SU-DHL-6 (cell line): ENCODE measurements at regions not wholly inside any gene's neighbourhood (a gene's known extent, or its start where the extent isn't known, plus 50 kb on each side); places are given as distances from the start of the nearest gene placed in this dataset.

Experiments
- H2AFZ ChIP-seq: fragments of 200-600 bp; sonication (generic); 2 replicates; pipeline ENCODE4 v1.6.1; 2014; ENCODE audit warnings: low read depth, mild to moderate bottlenecking, moderate library complexity, mixed read lengths, antibody characterized with exemption, low read length; ENCODE audit not compliant: severe bottlenecking
- H3F3A ChIP-seq: fragments of 200-600 bp; shearing (Covaris generic); 2 replicates; pipeline ENCODE4 v1.6.0; 2016; ENCODE audit warnings: antibody characterized with exemption, mild to moderate bottlenecking; ENCODE audit not compliant: insufficient read depth
- H3K27ac ChIP-seq: fragments of 200-600 bp; sonication (generic); 2 replicates; pipeline ENCODE4 v1.5.1; 2016; ENCODE audit warnings: low read depth, mild to moderate bottlenecking, low read length, moderate library complexity, mixed read lengths
- H3K27me3 ChIP-seq: fragments of 200-600 bp; sonication (generic), shearing (Covaris generic); 2 replicates; pipeline ENCODE4 v1.6.0; 2014; ENCODE audit warnings: mild to moderate bottlenecking, low read length
- H3K36me3 ChIP-seq: fragments of 200-600 bp; sonication (generic); 2 replicates; pipeline ENCODE4 v1.6.1; 2014; ENCODE audit warnings: mild to moderate bottlenecking, low read length, mixed read lengths
- H3K4me2 ChIP-seq: fragments of 300-600, 200-600 bp; shearing (Covaris generic), sonication (generic); 2 replicates; pipeline ENCODE4 v1.6.0; 2014; ENCODE audit warnings: low read length, low read depth, mild to moderate bottlenecking; ENCODE audit not compliant: poor library complexity, severe bottlenecking
- H3K4me3 ChIP-seq: fragments of 200-600 bp; sonication (generic); 2 replicates; pipeline ENCODE4 v1.5.1; 2014; ENCODE audit warnings: antibody characterized with exemption, low read length, mild to moderate bottlenecking, mixed read lengths; ENCODE audit not compliant: insufficient read depth, poor library complexity, severe bottlenecking
- H3K79me2 ChIP-seq: fragments of 200-600 bp; sonication (generic); 2 replicates; pipeline ENCODE4 v1.6.1; 2014; ENCODE audit warnings: mild to moderate bottlenecking, low read length, moderate library complexity; ENCODE audit not compliant: insufficient read depth
- H3K9ac ChIP-seq: fragments of 200-600 bp; sonication (generic); 2 replicates; pipeline ENCODE4 v1.7.0; 2014; ENCODE audit warnings: mild to moderate bottlenecking, low read length
- H3K9me2 ChIP-seq: fragments of 200-600 bp; sonication (generic); replicated peaks from 2 replicates; pipeline ENCODE4 v1.6.1; 2014; ENCODE audit warnings: low read length; ENCODE audit not compliant: insufficient read depth
- H3K9me3 ChIP-seq: fragments of 200-600 bp; sonication (generic); 2 replicates; pipeline ENCODE4 v1.6.1; 2014; ENCODE audit warnings: low read length, mixed read lengths; ENCODE audit not compliant: insufficient read depth
- H4K20me1 ChIP-seq: fragments of 200-600 bp; sonication (generic); 2 replicates; pipeline ENCODE4 v1.6.1; 2014; ENCODE audit warnings: low read depth, mild to moderate bottlenecking, antibody characterized with exemption, low read length, moderate library complexity, mixed read lengths
- CTCF ChIP-seq: fragments of 200-600 bp; sonication (generic); IDR thresholded peaks from one replicate; pipeline ENCODE4 v1.5.1; 2017; ENCODE audit warnings: antibody characterized with exemption, mild to moderate bottlenecking, low read length, moderate library complexity; ENCODE audit not compliant: insufficient read depth, poor library complexity, severe bottlenecking
- EZH2phosphoT487 ChIP-seq: fragments of 200-600 bp; sonication (generic), shearing (Covaris generic); conservative IDR thresholded peaks from 2 replicates; pipeline ENCODE4 v1.6.1; 2018; ENCODE audit warnings: mild to moderate bottlenecking, antibody characterized with exemption, low read length, moderate library complexity, mixed read lengths

DNA sequence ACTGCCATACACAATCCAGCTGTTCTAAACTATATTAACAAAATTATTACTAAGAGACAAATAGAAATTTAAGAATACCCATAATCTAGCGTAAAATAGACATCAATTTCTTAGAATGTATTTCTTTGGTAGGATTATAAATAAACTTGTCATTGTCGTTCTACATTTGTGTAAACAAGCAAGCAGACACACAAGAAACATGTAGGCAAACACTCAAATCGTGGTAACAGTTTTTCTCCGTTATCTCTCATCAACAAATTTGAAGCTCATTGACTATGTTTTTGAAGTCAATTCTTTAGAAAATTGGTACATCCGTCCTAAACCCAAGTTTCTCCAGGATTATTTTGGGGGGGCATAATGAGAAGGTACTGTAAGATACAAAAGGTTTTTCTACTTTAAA, 832.2 kb downstream of the DTWD2 start:
- Histone ChIP-seq H3F3A (no peaks in the 10 kb centered on the region), H3K4me2 (no peak overlapping the region), H3K9ac (no peak overlapping the region), H3K36me3 (no peaks in the 10 kb centered on the region), H4K20me1 (no peaks in the 10 kb centered on the region), H3K9me3 (no peaks in the 10 kb centered on the region), H2AFZ (no peak overlapping the region), H3K79me2 (no peaks in the 10 kb centered on the region), H3K9me2 (no peaks in the 10 kb centered on the region), H3K27me3 (no peaks in the 10 kb centered on the region), H3K27ac (no peak overlapping the region), H3K4me3 (no peak overlapping the region)
- TF ChIP-seq CTCF = no peak
- no peak for TF ChIP-seq EZH2phosphoT487

GRCh38 chr5:118146824-118147223, 841.5 kb downstream of the DTWD2 start:
- Histone ChIP-seq H3K4me2 (no peak overlapping the region), H3K36me3 (no peaks in the 10 kb centered on the region), H3K27me3 (no peaks in the 10 kb centered on the region), H3K9ac (no peak overlapping the region), H3K9me2 (0 out of 2 replicates have a peak, but pooled peaks cover 3% of the 10 kb centered on the region), H3K4me3 (no peak overlapping the region), H4K20me1 (no peaks in the 10 kb centered on the region), H2AFZ (no peak overlapping the region), H3F3A (no peaks in the 10 kb centered on the region), H3K27ac (no peak overlapping the region), H3K79me2 (no peaks in the 10 kb centered on the region), H3K9me3 (no peaks in the 10 kb centered on the region)
- TF ChIP-seq EZH2phosphoT487 = no peak

GRCh38 chr5:118144540-118144939, 843.8 kb downstream of the DTWD2 start:
- Histone ChIP-seq H3K27ac (no peak overlapping the region), H3K9ac (no peak overlapping the region), H2AFZ (no peak overlapping the region), H4K20me1 (no peaks in the 10 kb centered on the region), H3K4me2 (no peak overlapping the region), H3K36me3 (no peaks in the 10 kb centered on the region), H3K27me3 (no peaks in the 10 kb centered on the region), H3F3A (no peaks in the 10 kb centered on the region), H3K9me2 (0 out of 2 replicates have a peak, but pooled peaks cover 3% of the 10 kb centered on the region), H3K4me3 (no peak overlapping the region), H3K9me3 (no peaks in the 10 kb centered on the region), H3K79me2 (no peaks in the 10 kb centered on the region)
- TF ChIP-seq EZH2phosphoT487 = no peak
- TF ChIP-seq CTCF = no peak

DNA sequence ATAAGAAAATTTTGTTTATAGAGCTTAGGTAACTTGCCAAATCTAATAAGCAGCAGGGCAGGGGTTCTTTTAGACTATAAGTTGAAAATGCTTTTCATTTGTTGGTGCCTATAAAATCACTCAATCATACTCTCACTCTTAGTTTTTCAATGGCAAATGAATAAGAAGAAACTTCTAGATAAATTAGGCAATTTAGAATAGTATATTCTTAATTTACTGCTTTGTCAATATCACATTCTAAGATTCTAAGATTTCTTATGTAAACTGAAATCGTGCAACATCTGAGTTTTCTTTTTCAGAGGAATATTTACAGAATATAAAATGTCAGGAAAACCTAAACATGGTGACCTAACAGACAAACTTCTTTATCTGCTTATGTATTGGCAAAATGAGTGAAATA, 849.0 kb downstream of the DTWD2 start:
- TF ChIP-seq EZH2phosphoT487 (no peak), CTCF (no peak)
- H3K9ac ChIP-seq = no peak overlapping the region
- no peak overlapping the region for H3K4me2 ChIP-seq
- H3K79me2 ChIP-seq = no peaks in the 10 kb centered on the region
- no peaks in the 10 kb centered on the region for H3K27me3 ChIP-seq
- no peaks in the 10 kb centered on the region for H3F3A ChIP-seq
- no peak overlapping the region for H3K27ac ChIP-seq
- H3K36me3 ChIP-seq = no peaks in the 10 kb centered on the region
- H4K20me1 ChIP-seq = no peaks in the 10 kb centered on the region
- H3K4me3 ChIP-seq = no peak overlapping the region
- no peaks in the 10 kb centered on the region for H3K9me3 ChIP-seq
- H3K9me2 ChIP-seq = no peaks in the 10 kb centered on the region
- H2AFZ ChIP-seq = no peak overlapping the region
